ENCODE measurements at regions not wholly inside any gene's neighbourhood (a gene's known extent, or its start where the extent isn't known, plus 50 kb on each side); places are given as distances from the start of the nearest gene placed in this dataset.

- TF ChIP-seq EZH2 (IDR thresholded peaks at IDR 0.05; ENCODE audit: low read depth, unreplicated experiment), result no peak
- TF ChIP-seq, protein P1, sequence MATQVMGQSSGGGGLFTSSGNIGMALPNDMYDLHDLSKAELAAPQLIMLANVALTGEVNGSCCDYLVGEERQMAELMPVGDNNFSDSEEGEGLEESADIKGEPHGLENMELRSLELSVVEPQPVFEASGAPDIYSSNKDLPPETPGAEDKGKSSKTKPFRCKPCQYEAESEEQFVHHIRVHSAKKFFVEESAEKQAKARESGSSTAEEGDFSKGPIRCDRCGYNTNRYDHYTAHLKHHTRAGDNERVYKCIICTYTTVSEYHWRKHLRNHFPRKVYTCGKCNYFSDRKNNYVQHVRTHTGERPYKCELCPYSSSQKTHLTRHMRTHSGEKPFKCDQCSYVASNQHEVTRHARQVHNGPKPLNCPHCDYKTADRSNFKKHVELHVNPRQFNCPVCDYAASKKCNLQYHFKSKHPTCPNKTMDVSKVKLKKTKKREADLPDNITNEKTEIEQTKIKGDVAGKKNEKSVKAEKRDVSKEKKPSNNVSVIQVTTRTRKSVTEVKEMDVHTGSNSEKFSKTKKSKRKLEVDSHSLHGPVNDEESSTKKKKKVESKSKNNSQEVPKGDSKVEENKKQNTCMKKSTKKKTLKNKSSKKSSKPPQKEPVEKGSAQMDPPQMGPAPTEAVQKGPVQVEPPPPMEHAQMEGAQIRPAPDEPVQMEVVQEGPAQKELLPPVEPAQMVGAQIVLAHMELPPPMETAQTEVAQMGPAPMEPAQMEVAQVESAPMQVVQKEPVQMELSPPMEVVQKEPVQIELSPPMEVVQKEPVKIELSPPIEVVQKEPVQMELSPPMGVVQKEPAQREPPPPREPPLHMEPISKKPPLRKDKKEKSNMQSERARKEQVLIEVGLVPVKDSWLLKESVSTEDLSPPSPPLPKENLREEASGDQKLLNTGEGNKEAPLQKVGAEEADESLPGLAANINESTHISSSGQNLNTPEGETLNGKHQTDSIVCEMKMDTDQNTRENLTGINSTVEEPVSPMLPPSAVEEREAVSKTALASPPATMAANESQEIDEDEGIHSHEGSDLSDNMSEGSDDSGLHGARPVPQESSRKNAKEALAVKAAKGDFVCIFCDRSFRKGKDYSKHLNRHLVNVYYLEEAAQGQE (IDR thresholded peaks at IDR 0.05; ENCODE audit: unreplicated experiment), result no peak
- no peak for TF ChIP-seq CREB1 (CRISPR knock-in tag; IDR thresholded peaks at IDR 0.05; ENCODE audit: low read depth)
- no peak for TF ChIP-seq NANOG (IDR thresholded peaks at IDR 0.05; ENCODE audit: borderline replicate concordance)
- no peak for TF ChIP-seq ETS1 (IDR thresholded peaks at IDR 0.05)
- TF ChIP-seq JUNB (IDR thresholded peaks at IDR 0.05; ENCODE audit: unreplicated experiment), result no peak
Observed at GRCh38 chr7:49228426-49229098, 304.2 kb downstream of the CDC14C start (continued).

GRCh38 chr7:49229246-49229645 lies 304.9 kb downstream of the CDC14C start:
- H3K27me3 Mint-ChIP-seq (ENCODE audit: insufficient read depth, low read depth, poor library complexity), result peaks cover 5% of the 10 kb centered on the region
- TF ChIP-seq, protein P2, sequence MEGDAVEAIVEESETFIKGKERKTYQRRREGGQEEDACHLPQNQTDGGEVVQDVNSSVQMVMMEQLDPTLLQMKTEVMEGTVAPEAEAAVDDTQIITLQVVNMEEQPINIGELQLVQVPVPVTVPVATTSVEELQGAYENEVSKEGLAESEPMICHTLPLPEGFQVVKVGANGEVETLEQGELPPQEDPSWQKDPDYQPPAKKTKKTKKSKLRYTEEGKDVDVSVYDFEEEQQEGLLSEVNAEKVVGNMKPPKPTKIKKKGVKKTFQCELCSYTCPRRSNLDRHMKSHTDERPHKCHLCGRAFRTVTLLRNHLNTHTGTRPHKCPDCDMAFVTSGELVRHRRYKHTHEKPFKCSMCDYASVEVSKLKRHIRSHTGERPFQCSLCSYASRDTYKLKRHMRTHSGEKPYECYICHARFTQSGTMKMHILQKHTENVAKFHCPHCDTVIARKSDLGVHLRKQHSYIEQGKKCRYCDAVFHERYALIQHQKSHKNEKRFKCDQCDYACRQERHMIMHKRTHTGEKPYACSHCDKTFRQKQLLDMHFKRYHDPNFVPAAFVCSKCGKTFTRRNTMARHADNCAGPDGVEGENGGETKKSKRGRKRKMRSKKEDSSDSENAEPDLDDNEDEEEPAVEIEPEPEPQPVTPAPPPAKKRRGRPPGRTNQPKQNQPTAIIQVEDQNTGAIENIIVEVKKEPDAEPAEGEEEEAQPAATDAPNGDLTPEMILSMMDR (conservative IDR thresholded peaks at IDR 0.05; ENCODE audit: low read depth in 2 of 2), result no peak
- TF ChIP-seq, protein P1 (IDR thresholded peaks at IDR 0.05; ENCODE audit: unreplicated experiment), result no peak
- TF ChIP-seq STAT1 (IDR thresholded peaks at IDR 0.05; ENCODE audit: unreplicated experiment), result no peak
- TF ChIP-seq EZH2phosphoT487 (IDR thresholded peaks at IDR 0.05; ENCODE audit: unreplicated experiment), result no peak
- TF ChIP-seq EZH2 (IDR thresholded peaks at IDR 0.05; ENCODE audit: low read depth, unreplicated experiment), result no peak
- TF ChIP-seq ZNF114 (CRISPR knock-in tag; IDR thresholded peaks at IDR 0.05), result no peak
- TF ChIP-seq POLR2AphosphoS5 (IDR thresholded peaks at IDR 0.05; ENCODE audit: low read depth), result no peak
- no peak for TF ChIP-seq CREB1 (CRISPR knock-in tag; IDR thresholded peaks at IDR 0.05; ENCODE audit: low read depth)

More at GRCh38 chr7:49229246-49229645, 304.9 kb downstream of the CDC14C start:
- H3K27ac Mint-ChIP-seq, result peak overlapping the region; percentile 35; the same call in 1 of the 2 replicates
- Histone ChIP-seq H3K27me3 (ENCODE audit: insufficient read depth) (no peaks in the 10 kb centered on the region), H3F3A (replicated peaks; ENCODE audit: low read depth) (no peaks in the 10 kb centered on the region), H3K36me3 (ENCODE audit: insufficient read depth) (no peaks in the 10 kb centered on the region), H3K4me1 (ENCODE audit: insufficient read depth) (peaks cover 14% of the 10 kb centered on the region), H3K27ac (ENCODE audit: low read depth) (no peak overlapping the region), H3K79me2 (replicated peaks; ENCODE audit: insufficient read depth) (no peaks in the 10 kb centered on the region), H2AFZ (peak overlapping the region; percentile 89), H3K4me2 (peak overlapping the region; percentile 33; the same call in 1 of the 2 replicates), H4K20me1 (replicated peaks; ENCODE audit: insufficient read depth) (no peaks in the 10 kb centered on the region), H3K4me3 (no peak overlapping the region), H3K9me2 (ENCODE audit: insufficient read depth) (peaks cover 8% of the 10 kb centered on the region; the same call in 1 of the 2 replicates)
- no peaks in the 10 kb centered on the region; the same call in 2 of the 3 replicates for H3K9me3 Mint-ChIP-seq
- DNase-seq (ENCODE audit: low spot score) (peak; percentile 16), ATAC-seq (peak; percentile 38; the same call in 1 of the 3 replicates)
- H3K4me3 Mint-ChIP-seq, result no peak overlapping the region
- no peaks in the 10 kb centered on the region; the same call in 1 of the 3 replicates for H3K36me3 Mint-ChIP-seq (ENCODE audit: low read depth)
- H3K4me1 Mint-ChIP-seq, result peaks cover 14% of the 10 kb centered on the region

All from GM23338 (cell line).